Progenitor cell of endocrine pancreas (in vitro differentiated cells): ENCODE measurements at regions not wholly inside any gene's neighbourhood (a gene's known extent, or its start where the extent isn't known, plus 50 kb on each side); places are given as distances from the start of the nearest gene placed in this dataset.

Experiments
- DNase-seq: peaks from one replicate; pipeline ENCODE4 v3.0.0; 2021; ENCODE audit warnings: low spot score; ENCODE audit not compliant: unreplicated experiment
- H3K27ac Mint-ChIP-seq: 2 replicates; pipeline ENCODE4 v1.8.0; 2021; ENCODE audit warnings: mild to moderate bottlenecking, moderate library complexity, mixed read lengths
- H3K27me3 Mint-ChIP-seq: 2 replicates; pipeline ENCODE4 v1.8.0; 2021; ENCODE audit warnings: mixed read lengths
- H3K36me3 Mint-ChIP-seq: 2 replicates; pipeline ENCODE4 v1.8.0; 2022; ENCODE audit warnings: mixed read lengths; ENCODE audit not compliant: insufficient read depth
- H3K4me1 Mint-ChIP-seq: 2 replicates; pipeline ENCODE4 v1.8.0; 2021; ENCODE audit warnings: low read depth, mixed read lengths
- H3K4me3 Mint-ChIP-seq: 2 replicates; pipeline ENCODE4 v1.8.0; 2021; ENCODE audit warnings: low read depth, mild to moderate bottlenecking, moderate library complexity, mixed read lengths
- H3K9me3 Mint-ChIP-seq: 2 replicates; pipeline ENCODE4 v1.8.0; 2021; ENCODE audit warnings: low read depth, mixed read lengths
- TF ChIP-seq, protein P1 (sequence below): fragments of 200-600 bp; sonication (generic); IDR thresholded peaks from one replicate; pipeline ENCODE4 v1.5.0; 2021; ENCODE audit warnings: antibody characterized with exemption, mild to moderate bottlenecking; ENCODE audit not compliant: unreplicated experiment

GRCh38 chr2:41686156-41686555 is 361.7 kb upstream of the PKDCC start:
- DNase-seq, result no peak
- TF ChIP-seq, protein P1, sequence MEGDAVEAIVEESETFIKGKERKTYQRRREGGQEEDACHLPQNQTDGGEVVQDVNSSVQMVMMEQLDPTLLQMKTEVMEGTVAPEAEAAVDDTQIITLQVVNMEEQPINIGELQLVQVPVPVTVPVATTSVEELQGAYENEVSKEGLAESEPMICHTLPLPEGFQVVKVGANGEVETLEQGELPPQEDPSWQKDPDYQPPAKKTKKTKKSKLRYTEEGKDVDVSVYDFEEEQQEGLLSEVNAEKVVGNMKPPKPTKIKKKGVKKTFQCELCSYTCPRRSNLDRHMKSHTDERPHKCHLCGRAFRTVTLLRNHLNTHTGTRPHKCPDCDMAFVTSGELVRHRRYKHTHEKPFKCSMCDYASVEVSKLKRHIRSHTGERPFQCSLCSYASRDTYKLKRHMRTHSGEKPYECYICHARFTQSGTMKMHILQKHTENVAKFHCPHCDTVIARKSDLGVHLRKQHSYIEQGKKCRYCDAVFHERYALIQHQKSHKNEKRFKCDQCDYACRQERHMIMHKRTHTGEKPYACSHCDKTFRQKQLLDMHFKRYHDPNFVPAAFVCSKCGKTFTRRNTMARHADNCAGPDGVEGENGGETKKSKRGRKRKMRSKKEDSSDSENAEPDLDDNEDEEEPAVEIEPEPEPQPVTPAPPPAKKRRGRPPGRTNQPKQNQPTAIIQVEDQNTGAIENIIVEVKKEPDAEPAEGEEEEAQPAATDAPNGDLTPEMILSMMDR, result no peak
- Mint-ChIP-seq H3K9me3 (peaks cover 3% of the 10 kb centered on the region), H3K4me3 (no peak overlapping the region), H3K27ac (no peak overlapping the region), H3K4me1 (no peaks in the 10 kb centered on the region), H3K27me3 (no peaks in the 10 kb centered on the region), H3K36me3 (no peaks in the 10 kb centered on the region)

GRCh38 chr2:41691561-41691960 is 356.3 kb upstream of the PKDCC start:
- no peak overlapping the region for H3K4me3 Mint-ChIP-seq
- no peaks in the 10 kb centered on the region for H3K4me1 Mint-ChIP-seq
- H3K36me3 Mint-ChIP-seq, result no peaks in the 10 kb centered on the region
- H3K27me3 Mint-ChIP-seq, result peaks cover 2% of the 10 kb centered on the region
- H3K9me3 Mint-ChIP-seq, result no peaks in the 10 kb centered on the region
- TF ChIP-seq, protein P1, result no peak
- no peak overlapping the region for H3K27ac Mint-ChIP-seq
- DNase-seq, result no peak

DNA sequence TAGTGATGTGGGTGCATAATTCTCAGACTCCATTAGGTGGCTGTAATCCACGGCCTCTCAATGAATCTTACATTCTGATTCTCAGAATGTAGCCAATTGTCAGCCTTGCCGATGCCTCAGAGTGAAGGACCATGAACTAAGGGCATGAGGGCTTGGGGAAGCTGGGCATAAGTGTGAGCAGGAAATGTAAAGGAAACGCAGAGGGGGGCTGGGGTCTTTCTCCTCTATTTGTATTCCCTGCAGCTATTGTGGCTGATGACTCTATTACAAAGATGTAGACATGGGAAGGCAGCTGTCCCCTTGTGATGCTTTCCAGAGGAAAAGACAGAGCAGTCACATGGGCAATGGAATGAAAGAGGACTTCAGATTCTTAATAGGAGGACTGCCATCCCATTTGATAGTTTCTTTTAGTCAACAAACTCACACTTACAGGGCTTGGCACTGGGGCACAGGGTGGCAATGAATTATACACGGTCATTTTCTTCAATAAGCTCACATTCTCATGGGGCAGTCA is 353.2 kb upstream of the PKDCC start:
- Mint-ChIP-seq H3K9me3 (no peaks in the 10 kb centered on the region), H3K4me3 (no peak overlapping the region), H3K27me3 (peaks cover 10% of the 10 kb centered on the region), H3K36me3 (no peaks in the 10 kb centered on the region), H3K4me1 (no peaks in the 10 kb centered on the region), H3K27ac (no peak overlapping the region)
- TF ChIP-seq, protein P1, result no peak
- DNase-seq, result no peak

DNA sequence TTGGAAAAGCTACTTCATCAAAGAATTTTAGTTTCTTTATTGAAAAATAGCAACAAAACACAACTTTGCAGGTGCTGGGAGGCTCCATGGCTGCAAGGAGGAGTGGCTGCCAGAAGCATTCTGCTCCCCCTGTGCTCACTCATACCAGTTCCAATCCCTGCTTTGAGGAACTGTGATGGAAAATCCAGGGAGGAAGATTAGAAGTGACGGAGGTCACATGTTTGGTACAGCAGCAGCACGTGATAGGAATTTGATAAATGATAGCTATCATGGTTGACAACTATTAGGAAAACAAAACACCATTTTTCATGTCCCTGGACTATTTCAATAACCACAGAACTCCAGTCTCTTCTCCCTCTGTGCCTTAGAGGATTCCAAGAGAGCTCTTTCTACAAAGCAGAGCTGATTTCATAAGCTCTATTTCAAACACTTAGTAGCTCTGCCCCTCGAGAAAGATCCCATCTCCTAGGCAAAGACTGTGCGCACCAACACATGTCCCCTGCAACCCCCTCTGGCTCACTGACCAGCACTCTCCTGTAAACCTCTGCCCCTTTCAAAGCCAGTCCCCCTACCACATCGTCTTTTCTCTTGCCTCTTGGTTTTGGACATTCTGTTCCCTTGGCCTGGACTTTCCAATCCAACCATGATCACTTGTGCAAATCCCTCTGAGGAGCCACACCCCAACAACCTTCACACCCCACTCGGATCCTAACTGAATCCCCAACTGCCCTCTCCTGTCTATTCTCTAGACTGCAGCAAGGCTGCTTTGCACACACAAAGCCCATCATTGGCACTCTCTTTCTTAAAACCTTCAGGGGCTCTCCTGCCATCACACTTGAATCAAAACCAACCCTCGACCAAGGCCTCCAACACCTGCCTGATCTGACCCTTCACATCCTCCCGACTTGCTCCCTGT is 352.4 kb upstream of the PKDCC start:
- no peak overlapping the region for H3K4me3 Mint-ChIP-seq
- no peaks in the 10 kb centered on the region for H3K4me1 Mint-ChIP-seq
- H3K9me3 Mint-ChIP-seq, result no peaks in the 10 kb centered on the region
- no peak for DNase-seq
- TF ChIP-seq, protein P1, result no peak
- no peak overlapping the region for H3K27ac Mint-ChIP-seq
- H3K27me3 Mint-ChIP-seq, result peaks cover 10% of the 10 kb centered on the region
- no peaks in the 10 kb centered on the region for H3K36me3 Mint-ChIP-seq

- no peaks in the 10 kb centered on the region for H3K4me1 Mint-ChIP-seq
- no peak overlapping the region for H3K4me3 Mint-ChIP-seq
- peaks cover 10% of the 10 kb centered on the region for H3K27me3 Mint-ChIP-seq
- no peak for DNase-seq
- no peaks in the 10 kb centered on the region for H3K9me3 Mint-ChIP-seq
- H3K27ac Mint-ChIP-seq, result no peak overlapping the region
- TF ChIP-seq, protein P1, result no peak
- no peaks in the 10 kb centered on the region for H3K36me3 Mint-ChIP-seq
These were observed 350.4 kb upstream of the PKDCC start for GRCh38 chr2:41697389-41697788.
